ENCODE measurements at regions not wholly inside any gene's neighbourhood (a gene's known extent, or its start where the extent isn't known, plus 50 kb on each side); places are given as distances from the start of the nearest gene placed in this dataset.

- H3K9ac ChIP-seq (ENCODE audit: low read length): no peak overlapping the region
- H3K36me3 ChIP-seq (ENCODE audit: insufficient read depth, low read length): no peaks in the 10 kb centered on the region
- no peak for TF ChIP-seq CTCF (IDR thresholded peaks at IDR 0.05; ENCODE audit: low read length)
- TF ChIP-seq EZH2 (IDR thresholded peaks at IDR 0.05; ENCODE audit: borderline replicate concordance, low read length): no peak
- no peaks in the 10 kb centered on the region for H3K79me2 ChIP-seq (ENCODE audit: insufficient read depth, low read length)
- H3K27ac ChIP-seq (ENCODE audit: low read depth, low read length, poor library complexity, severe bottlenecking): no peak overlapping the region
- no peaks in the 10 kb centered on the region for H3K4me1 ChIP-seq (ENCODE audit: insufficient read depth, low read length, severe bottlenecking)
- no peaks in the 10 kb centered on the region for H3F3A ChIP-seq (ENCODE audit: insufficient read depth, low read length)
- H3K4me3 ChIP-seq (ENCODE audit: low read depth, low read length, poor library complexity, severe bottlenecking): no peak overlapping the region
- no peaks in the 10 kb centered on the region for H4K20me1 ChIP-seq (ENCODE audit: insufficient read depth, low read length)
- no peaks in the 10 kb centered on the region for H3K9me2 ChIP-seq (ENCODE audit: low read depth, low read length)
- no peak overlapping the region for H3K4me2 ChIP-seq (ENCODE audit: low read length)
- no peak overlapping the region for H2AFZ ChIP-seq (ENCODE audit: low read length)
- H3K27me3 ChIP-seq (ENCODE audit: insufficient read depth, low read length): no peaks in the 10 kb centered on the region
- H3K9me3 ChIP-seq (ENCODE audit: low read length): no peaks in the 10 kb centered on the region
Measured at GRCh38 chr1:242877229-242877628, 352.7 kb upstream of the PLD5 start.

- no peak overlapping the region for H2AFZ ChIP-seq (ENCODE audit: low read length)
- no peak overlapping the region for H3K27ac ChIP-seq (ENCODE audit: low read depth, low read length, poor library complexity, severe bottlenecking)
- H3K36me3 ChIP-seq (ENCODE audit: insufficient read depth, low read length): no peaks in the 10 kb centered on the region
- H3K4me3 ChIP-seq (ENCODE audit: low read depth, low read length, poor library complexity, severe bottlenecking): no peak overlapping the region
- no peaks in the 10 kb centered on the region for H4K20me1 ChIP-seq (ENCODE audit: insufficient read depth, low read length)
- no peaks in the 10 kb centered on the region for H3K4me1 ChIP-seq (ENCODE audit: insufficient read depth, low read length, severe bottlenecking)
- no peak overlapping the region for H3K9ac ChIP-seq (ENCODE audit: low read length)
- no peaks in the 10 kb centered on the region for H3K79me2 ChIP-seq (ENCODE audit: insufficient read depth, low read length)
- no peaks in the 10 kb centered on the region for H3K9me2 ChIP-seq (ENCODE audit: low read depth, low read length)
- no peak overlapping the region for H3K4me2 ChIP-seq (ENCODE audit: low read length)
- H3K9me3 ChIP-seq (ENCODE audit: low read length): no peaks in the 10 kb centered on the region
- TF ChIP-seq EZH2 (IDR thresholded peaks at IDR 0.05; ENCODE audit: borderline replicate concordance, low read length) (no peak), CTCF (IDR thresholded peaks at IDR 0.05; ENCODE audit: low read length) (no peak)
- no peaks in the 10 kb centered on the region for H3K27me3 ChIP-seq (ENCODE audit: insufficient read depth, low read length)
- no peaks in the 10 kb centered on the region for H3F3A ChIP-seq (ENCODE audit: insufficient read depth, low read length)
Measured at GRCh38 chr1:242876030-242876429, 351.5 kb upstream of the PLD5 start.

- Histone ChIP-seq H3K27ac (ENCODE audit: low read depth, low read length, poor library complexity, severe bottlenecking) (no peak overlapping the region), H3K79me2 (ENCODE audit: insufficient read depth, low read length) (no peaks in the 10 kb centered on the region), H3F3A (ENCODE audit: insufficient read depth, low read length) (no peaks in the 10 kb centered on the region), H3K36me3 (ENCODE audit: insufficient read depth, low read length) (no peaks in the 10 kb centered on the region), H3K27me3 (ENCODE audit: insufficient read depth, low read length) (no peaks in the 10 kb centered on the region), H3K9me3 (ENCODE audit: low read length) (no peaks in the 10 kb centered on the region), H3K9me2 (ENCODE audit: low read depth, low read length) (no peaks in the 10 kb centered on the region), H4K20me1 (ENCODE audit: insufficient read depth, low read length) (no peaks in the 10 kb centered on the region), H3K9ac (ENCODE audit: low read length) (no peak overlapping the region), H2AFZ (ENCODE audit: low read length) (no peak overlapping the region), H3K4me1 (ENCODE audit: insufficient read depth, low read length, severe bottlenecking) (no peaks in the 10 kb centered on the region), H3K4me2 (ENCODE audit: low read length) (no peak overlapping the region), H3K4me3 (ENCODE audit: low read depth, low read length, poor library complexity, severe bottlenecking) (no peak overlapping the region)
- TF ChIP-seq EZH2 (IDR thresholded peaks at IDR 0.05; ENCODE audit: borderline replicate concordance, low read length) (no peak), CTCF (IDR thresholded peaks at IDR 0.05; ENCODE audit: low read length) (no peak)
Measured at GRCh38 chr1:242873661-242874060, 349.2 kb upstream of the PLD5 start.
